K562 (cell line): ENCODE measurements at regions not wholly inside any gene's neighbourhood (a gene's known extent, or its start where the extent isn't known, plus 50 kb on each side); places are given as distances from the start of the nearest gene placed in this dataset.

Experiments used
- DPF2 ChIP-seq: fragments of 450-650 bp; IDR thresholded peaks from 2 replicates; pipeline ENCODE4 v1.6.1; 2016
- ELF2 ChIP-seq: fragments of 250-450 bp; sonication (Bioruptor Pico); IDR thresholded peaks from 2 replicates; pipeline ENCODE4 v1.5.0; 2021; ENCODE audit warnings: mild to moderate bottlenecking
- ETV1 ChIP-seq: fragments of 450-650 bp; conservative IDR thresholded peaks from 2 replicates; pipeline ENCODE4 v1.6.1; 2016; ENCODE audit warnings: missing genetic modification characterization, control low read depth, low read depth, missing compliant biosample characterization
- KDM4B ChIP-seq, 2 experiments: fragments of 450-650 bp in 1 of 2; sonication (generic) in 1 of 2; IDR thresholded peaks; 2 replicates each; pipeline ENCODE4 v1.6.1; 2016 to 2017; ENCODE audit warnings: borderline replicate concordance in 2 of 2, antibody characterized with exemption in 1 of 2, low read depth in 1 of 2, mild to moderate bottlenecking in 1 of 2
- KLF6 ChIP-seq: fragments of 250-450 bp; sonication (Bioruptor Pico); IDR thresholded peaks from 2 replicates; pipeline ENCODE4 v1.4.0; 2020; ENCODE audit warnings: mild to moderate bottlenecking, moderate library complexity, borderline replicate concordance
- RAD51 ChIP-seq: fragments of 450-650 bp; IDR thresholded peaks from 2 replicates; pipeline ENCODE4 v1.7.1; 2016; ENCODE audit warnings: low read depth, mild to moderate bottlenecking, borderline replicate concordance
- RBM22 ChIP-seq: fragments of 200-400 bp; formaldehyde crosslinking; IDR thresholded peaks from 2 replicates; pipeline ENCODE4 v1.6.1; 2018; ENCODE audit warnings: low read length, low read depth; ENCODE audit not compliant: poor library complexity, severe bottlenecking
- TAF9B ChIP-seq: fragments of 450-650 bp; IDR thresholded peaks from 2 replicates; pipeline ENCODE4 v1.6.1; 2018; ENCODE audit warnings: mild to moderate bottlenecking; ENCODE audit not compliant: partially characterized antibody
- TRIM25 ChIP-seq: fragments of 450-650 bp; IDR thresholded peaks from 2 replicates; pipeline ENCODE4 v1.7.0; 2016; ENCODE audit warnings: borderline replicate concordance
- ZNF561 ChIP-seq: fragments of 450-650 bp; formaldehyde crosslinking; conservative IDR thresholded peaks from 2 replicates; pipeline ENCODE4 v1.4.0; 2020; ENCODE audit warnings: mild to moderate bottlenecking, moderate library complexity
- ZNF696 ChIP-seq: fragments of 250-450 bp; sonication (Bioruptor Pico); conservative IDR thresholded peaks from 2 replicates; pipeline ENCODE4 v1.4.0; 2020; ENCODE audit warnings: mild to moderate bottlenecking, moderate library complexity
- TF ChIP-seq, protein P1 (sequence below): fragments of 150-350 bp; IDR thresholded peaks from 2 replicates; pipeline ENCODE4 v1.6.1; 2014; ENCODE audit warnings: low read depth, mild to moderate bottlenecking, low read length, borderline replicate concordance
- TF ChIP-seq, protein P2 (sequence below): fragments of 250-450 bp; sonication (Bioruptor Pico); IDR thresholded peaks from 2 replicates; pipeline ENCODE4 v1.6.1; 2021; ENCODE audit warnings: mild to moderate bottlenecking

- TF ChIP-seq RBM22 (no peak), RAD51 (no peak), ZNF696 (CRISPR knock-in tag) (no peak), KDM4B (IDR thresholded peaks at IDR 0.05; ENCODE audit: borderline replicate concordance in 2 of 2, low read depth in 1 of 2) (no peak), KLF6 (CRISPR knock-in tag) (no peak), TAF9B (no peak), ZNF561 (CRISPR knock-in tag) (no peak), ELF2 (CRISPR knock-in tag) (no peak), TRIM25 (no peak), ETV1 (tag) (no peak), DPF2 (no peak)
- TF ChIP-seq, protein P1, sequence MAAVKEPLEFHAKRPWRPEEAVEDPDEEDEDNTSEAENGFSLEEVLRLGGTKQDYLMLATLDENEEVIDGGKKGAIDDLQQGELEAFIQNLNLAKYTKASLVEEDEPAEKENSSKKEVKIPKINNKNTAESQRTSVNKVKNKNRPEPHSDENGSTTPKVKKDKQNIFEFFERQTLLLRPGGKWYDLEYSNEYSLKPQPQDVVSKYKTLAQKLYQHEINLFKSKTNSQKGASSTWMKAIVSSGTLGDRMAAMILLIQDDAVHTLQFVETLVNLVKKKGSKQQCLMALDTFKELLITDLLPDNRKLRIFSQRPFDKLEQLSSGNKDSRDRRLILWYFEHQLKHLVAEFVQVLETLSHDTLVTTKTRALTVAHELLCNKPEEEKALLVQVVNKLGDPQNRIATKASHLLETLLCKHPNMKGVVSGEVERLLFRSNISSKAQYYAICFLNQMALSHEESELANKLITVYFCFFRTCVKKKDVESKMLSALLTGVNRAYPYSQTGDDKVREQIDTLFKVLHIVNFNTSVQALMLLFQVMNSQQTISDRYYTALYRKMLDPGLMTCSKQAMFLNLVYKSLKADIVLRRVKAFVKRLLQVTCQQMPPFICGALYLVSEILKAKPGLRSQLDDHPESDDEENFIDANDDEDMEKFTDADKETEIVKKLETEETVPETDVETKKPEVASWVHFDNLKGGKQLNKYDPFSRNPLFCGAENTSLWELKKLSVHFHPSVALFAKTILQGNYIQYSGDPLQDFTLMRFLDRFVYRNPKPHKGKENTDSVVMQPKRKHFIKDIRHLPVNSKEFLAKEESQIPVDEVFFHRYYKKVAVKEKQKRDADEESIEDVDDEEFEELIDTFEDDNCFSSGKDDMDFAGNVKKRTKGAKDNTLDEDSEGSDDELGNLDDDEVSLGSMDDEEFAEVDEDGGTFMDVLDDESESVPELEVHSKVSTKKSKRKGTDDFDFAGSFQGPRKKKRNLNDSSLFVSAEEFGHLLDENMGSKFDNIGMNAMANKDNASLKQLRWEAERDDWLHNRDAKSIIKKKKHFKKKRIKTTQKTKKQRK, result no peak
- TF ChIP-seq, protein P2, sequence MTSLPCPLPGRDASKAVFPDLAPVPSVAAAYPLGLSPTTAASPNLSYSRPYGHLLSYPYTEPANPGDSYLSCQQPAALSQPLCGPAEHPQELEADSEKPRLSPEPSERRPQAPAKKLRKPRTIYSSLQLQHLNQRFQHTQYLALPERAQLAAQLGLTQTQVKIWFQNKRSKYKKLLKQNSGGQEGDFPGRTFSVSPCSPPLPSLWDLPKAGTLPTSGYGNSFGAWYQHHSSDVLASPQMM (CRISPR knock-in tag), result no peak
Observed at GRCh38 chr14:23863836-23864235, 89.7 kb upstream of the DHRS4 start (continued).
